ENCODE measurements at regions not wholly inside any gene's neighbourhood (a gene's known extent, or its start where the extent isn't known, plus 50 kb on each side); places are given as distances from the start of the nearest gene placed in this dataset.

DNA sequence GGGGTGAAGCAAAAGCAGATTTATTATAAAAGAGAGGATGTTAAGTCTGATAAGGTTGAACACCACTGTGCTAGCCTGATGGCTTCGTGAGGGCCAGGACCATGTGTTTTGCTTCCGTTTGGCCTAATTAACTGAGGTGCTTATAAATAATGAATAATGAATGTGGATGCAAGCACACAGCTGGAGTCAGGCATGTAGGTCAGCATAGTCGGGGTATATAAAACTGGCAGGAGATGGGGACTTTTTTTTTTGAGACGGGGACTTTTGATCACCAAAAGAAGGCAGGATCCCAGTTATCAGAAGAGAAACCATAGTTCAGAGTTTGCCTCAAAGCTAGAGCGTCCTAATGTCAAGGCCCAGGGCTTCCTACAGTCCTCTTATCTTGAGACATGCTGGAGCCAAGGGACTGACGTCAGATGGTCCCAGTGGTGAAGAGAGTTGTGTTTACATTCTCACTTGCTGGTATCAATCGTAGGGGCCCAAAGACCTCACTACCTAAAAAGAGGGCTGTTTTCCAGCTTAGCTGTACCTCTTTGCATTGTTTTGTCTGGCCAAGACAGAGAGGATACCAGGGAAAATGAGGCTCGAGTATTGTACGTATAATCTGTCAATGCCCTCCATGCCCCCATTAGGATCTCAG lies 50.4 kb downstream of the RTL9 start:
- no peak for DNase-seq

DNA sequence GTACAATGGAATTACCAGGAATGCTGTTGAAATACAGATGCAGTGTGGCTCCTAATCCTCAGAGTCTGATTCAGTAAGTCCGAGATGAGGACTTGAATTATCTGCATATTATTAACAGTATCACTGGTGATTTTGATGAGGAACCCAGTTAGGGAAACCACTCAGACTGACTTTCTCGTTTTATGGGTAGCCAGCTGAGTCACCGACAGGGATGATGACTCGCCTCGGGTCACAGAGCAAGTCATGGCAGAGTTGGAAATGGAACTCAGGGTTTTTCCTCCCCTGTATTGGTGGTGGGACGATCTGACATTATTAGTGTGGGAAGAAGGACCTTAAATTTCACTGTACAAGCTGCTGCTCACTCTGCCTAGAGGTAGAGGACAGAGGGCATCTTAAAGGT lies 51.3 kb downstream of the RTL9 start:
- no peak for DNase-seq

DNA sequence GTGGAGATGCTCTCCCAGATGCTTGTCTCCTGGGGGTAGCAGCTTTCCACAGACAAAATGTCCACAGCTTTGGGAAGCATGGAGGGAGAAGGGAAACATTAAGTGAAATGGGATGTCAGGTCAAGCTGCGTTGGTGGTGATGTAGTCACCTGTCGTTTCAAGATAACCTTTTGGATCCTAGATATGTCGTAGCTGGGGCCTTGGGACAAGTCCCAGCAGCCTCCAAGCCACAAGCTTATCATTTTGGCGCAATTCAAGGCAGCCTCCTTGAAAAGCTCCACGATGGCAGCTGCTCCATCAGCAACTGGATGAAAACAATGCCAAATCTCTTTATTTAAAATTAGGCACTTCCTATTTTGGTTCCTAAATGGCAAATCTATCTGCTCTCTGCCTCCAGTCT lies 52.0 kb downstream of the RTL9 start:
- DNase-seq = no peak

DNA sequence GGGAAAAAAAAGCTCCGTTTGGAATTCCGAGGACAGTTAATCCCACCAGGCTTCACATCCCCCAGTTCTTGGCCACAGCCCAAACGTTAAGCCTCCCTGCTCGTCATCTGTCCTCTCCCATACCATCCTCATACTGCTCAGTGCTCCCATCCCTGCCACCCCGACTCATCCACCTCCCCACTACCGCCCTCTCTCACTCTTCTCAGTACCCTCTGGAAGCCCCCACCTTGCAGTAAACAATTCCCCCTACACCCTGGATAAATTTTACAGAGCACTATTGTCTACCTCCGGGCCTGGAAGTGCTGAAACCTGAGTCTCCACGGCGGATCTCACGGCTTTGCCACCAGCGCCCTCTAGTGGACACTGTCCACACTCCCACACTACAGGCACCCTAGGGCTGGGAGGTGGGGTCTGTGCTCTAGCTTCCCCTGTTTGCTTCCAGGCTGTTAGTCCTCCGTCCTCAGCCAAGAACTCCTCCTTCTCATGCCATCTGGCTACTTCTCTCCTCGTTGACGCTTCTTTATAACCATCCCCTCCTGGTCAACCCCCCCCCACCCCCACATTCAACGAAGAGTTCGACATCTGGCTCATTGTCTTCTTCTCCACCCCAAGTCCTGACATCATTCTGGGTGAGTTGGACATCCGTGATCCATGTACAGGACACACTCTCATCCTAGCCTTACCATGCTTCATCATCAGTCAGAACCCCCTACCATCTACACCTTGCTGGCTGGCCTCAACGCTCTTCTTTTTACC lies 54.5 kb downstream of the RTL9 start:
- DNase-seq = peak; percentile 83

DNA sequence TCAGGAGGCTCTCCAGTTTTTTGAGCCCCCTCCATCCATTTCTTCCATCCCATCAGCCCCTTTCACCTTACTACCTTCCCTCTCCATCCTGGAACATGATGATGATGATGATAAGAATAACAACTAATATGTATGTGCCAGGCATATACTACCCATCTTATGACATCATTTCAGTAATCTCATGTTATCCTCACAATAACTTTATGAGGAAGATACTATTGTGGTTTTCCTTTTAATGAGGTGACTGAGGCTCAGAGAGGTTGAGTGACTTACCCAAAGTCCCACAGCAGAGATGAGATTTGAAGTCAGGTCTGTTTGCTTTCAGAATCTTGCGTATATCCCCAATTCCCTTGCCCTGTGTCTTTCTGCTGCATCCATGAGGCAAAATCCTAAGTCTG lies 55.1 kb downstream of the RTL9 start:
- DNase-seq = no peak

DNA sequence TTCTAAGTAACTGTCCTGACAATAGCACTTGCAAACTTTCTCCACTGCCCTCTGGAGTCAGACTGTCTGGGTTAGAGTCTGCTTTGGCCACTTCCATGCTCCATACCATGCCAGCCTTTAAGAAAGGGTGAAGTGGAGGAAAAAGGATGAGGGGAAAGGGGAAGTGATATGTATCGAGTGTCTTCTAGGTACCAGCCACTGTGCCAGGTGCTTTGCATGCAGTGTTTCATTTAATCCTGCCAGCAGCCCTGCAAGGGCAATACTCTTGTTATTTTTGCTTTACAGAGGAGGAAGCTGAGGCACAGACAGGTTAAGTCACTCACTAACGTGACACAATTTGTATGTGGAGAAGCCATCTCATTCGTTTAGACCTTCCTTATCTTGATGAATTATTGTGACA lies 55.6 kb downstream of the RTL9 start:
- DNase-seq = no peak

DNA sequence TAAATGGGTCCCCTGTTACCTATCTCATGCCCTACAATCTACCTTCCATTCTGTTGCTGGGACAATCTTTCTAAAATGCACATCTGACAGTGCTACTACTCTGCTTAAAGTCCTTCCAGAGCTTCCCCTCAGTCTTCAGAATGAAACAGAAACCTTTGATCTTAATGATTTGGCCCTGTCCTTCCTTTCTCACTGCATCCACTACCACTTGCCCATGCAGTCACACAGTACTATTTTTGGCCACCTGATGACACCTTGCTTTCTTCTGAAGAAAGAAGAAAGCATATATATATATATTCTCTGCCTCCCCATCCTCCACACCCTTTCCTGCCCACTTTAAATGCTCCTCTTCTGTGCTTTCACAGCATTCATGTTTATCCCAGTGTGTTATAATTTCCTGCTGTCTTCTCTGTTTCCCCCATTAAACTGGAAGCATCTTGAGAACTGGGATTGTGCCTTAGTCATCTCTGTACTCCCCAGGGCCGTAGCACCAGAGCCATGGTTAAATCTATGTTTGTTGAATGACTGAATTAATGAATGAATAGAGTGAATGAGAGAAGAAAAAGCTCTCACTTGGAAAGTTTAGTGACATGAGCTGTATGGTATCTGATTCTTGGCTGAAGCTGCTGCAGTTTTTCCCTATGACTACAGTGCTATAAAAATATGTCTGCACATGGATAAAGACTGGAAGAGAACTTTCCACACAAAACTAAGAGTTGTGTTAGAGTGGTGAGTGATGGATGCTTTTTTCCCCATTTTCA lies 56.2 kb downstream of the RTL9 start:
- DNase-seq = no peak

DNA sequence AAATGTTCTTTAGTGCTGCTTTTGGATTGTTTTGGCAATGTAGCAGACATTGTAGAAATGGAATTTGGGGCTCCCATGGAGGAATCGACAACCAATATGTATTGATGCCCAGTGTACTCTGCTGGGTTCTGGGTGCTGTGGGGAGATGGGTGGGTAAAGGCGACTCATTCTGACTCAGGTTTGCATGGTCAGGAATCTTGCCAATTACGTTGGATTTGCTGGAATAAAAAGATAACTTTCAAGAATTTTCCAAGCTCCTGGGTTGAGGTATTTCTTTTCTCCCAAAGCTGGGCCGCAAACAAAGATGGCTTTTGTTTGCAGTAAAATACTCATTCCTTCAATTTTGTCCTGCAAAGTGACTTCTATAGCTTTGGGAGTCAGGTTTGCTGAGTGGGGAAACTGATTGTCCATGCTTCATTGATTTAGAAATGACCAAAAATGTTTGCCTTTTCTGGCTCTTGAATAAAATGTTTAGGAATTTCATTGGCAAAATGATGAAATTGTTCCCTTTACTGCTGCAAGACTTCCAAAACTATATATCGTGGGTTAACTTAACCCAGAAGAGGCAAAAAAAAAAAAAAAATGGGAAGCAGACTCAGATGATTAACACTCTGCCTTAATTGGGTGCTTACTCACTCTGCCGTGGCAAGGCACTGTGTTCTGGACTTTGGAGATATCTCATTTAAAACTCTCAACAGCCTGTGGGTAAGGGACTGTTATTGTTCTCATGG lies 57.0 kb downstream of the RTL9 start:
- no peak for DNase-seq

DNA sequence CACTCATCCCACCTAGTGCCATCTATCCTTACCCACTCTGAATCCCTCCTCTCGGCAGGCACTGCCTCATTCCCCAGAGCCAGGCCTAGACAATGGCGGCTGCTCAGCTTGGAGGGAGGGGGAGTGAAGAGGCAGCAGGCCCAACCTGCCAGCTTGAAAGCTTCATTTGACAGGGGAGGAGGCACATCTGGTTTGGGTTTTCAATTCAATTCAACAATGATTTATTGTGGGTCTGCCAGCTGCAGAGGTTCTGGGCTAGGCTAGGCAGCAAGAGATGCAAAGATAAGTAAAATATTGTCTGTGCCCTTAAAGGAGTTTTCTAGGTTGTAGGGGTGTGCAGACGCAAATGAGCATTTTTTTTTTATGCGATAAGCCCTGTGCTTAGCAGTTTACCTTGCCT lies 58.5 kb downstream of the RTL9 start:
- DNase-seq = no peak

DNA sequence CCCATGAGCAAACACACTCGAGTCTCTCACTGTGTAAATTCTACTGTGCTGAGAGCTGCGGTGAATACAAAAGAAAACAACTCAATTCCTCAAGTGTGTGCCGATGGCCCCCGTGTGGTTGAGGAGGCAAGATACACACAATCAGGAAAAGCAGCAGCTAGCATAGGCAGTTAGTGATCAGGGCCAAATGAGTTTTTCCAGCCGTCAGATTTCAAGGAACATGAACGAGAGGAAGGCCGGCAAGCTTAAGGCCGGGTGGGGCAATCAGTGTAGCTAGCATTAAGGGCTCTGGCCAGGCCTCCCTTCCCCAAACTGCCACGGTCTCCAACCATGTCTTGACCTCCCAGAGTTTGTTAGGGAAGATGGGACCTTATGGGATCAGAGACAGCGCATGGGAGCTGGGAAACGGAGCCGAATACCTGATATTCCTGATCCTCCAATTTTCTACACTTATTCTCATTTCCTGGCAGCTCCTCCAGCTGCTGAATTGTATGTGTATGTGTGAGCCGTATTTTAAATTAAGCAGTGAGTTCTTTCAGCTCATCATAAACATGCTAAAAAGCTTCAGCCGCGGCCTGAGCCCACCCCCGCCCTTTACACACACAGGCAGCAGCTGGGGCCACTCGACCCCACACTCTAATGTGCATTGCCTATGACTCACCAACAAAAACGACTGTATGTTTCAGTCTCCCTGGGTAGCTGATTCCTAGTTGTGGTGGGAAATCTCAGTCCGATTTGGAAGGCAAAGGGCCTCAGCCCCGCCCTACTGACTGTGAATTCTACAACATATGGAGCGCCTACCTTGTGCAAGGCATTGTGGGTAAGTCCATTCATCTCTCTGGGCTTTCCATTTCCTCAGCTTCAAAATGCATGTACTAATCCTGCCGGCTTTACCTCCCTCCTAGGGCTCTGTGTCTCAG lies 59.9 kb downstream of the RTL9 start:
- no peak for DNase-seq

DNA sequence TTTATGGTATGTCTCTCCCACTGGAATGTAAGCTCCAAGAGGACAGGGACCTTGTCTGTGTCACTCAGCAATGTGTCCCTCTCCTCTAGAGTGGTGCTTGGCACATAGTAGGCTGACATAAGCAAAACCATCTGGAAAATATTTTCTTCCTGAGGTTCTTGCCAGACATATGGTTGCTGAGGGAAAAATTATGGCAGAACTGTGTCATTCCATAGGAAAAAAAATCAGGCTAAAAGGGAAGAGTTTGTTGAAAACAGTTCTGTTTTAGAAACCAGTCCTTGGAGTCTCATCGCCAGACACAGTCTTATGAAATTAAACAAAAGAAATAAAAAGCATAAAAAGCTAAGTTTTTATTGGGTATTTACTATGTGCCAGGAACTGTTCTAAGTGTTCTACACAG lies 60.9 kb downstream of the RTL9 start:
- no peak for DNase-seq

DNA sequence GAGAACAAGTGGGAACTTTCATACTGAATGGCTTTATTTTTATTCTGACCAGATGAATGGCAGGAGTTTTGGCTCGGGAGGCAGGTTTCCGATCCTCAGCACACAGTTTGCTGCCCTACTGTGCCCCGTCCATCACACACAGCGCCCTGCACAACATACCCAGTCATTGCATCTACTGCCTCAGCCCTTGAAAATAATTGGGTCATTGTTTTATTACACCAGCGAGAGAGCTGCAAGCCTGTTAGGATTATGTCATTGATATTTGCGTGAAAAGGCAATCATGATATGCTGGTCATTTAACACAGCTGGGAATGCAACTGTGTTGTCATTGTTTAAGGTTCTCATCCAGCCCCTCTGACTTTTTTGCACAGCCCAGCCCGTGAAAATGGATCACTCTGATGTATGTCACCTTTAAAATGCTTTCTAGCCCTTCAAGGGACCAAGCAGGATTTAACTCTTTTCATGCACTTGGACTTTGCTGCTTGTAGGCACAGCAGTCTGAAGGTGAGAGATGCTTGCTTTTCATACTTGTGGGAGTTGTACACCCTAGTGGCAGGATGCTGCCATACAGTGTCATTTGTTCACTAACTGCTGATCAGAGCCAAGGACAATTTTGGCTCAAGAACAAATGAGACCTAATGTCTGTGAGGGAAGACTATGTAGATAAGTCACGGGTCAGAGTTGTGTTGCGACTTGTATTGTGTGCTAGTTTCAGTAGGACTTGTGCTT lies 62.3 kb downstream of the RTL9 start:
- DNase-seq = no peak

DNA sequence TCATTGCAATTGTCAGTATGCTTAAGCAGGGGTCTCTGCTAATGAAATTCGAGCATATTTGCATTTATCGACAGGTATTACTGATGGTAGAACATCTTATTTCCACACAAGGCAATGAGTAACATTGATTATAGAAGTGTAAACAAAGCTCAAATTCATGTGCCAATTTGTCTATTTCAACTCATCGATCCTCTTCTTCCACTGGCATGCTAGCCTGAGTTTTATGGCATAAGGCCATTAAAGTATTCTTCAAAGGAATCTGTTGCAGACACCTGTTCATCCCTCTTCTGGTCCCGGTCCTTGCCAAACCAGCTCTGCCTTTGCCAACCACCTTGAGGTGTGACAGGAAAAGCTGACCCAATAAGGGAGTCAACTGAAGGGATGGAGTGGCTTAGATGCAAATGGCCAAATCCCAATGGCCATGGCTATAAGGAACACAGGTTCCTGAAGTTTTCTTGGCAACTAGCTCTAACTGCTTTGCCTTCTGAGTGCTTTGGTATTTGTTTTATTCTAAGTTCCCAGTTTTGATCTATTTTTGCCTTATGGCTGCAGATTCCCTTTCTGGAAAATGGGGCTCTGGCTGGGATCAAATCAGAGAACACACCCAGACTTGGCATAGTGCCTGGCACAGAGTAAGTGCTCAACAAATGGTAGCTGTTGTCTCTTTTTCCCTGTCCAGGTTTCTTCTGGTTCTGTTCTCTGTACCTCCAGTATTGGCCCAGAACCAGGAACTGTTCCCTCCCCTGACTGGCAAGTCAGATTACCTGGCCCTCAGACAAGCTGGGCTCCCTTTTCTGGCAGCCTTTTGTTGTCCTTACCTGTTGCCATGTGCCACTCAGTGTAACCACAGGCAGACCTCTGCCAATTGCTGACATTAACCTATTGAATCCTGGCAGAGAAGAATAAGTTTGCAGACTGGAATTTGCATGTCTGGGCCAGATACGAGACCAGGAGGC lies 63.1 kb downstream of the RTL9 start:
- no peak for DNase-seq

DNA sequence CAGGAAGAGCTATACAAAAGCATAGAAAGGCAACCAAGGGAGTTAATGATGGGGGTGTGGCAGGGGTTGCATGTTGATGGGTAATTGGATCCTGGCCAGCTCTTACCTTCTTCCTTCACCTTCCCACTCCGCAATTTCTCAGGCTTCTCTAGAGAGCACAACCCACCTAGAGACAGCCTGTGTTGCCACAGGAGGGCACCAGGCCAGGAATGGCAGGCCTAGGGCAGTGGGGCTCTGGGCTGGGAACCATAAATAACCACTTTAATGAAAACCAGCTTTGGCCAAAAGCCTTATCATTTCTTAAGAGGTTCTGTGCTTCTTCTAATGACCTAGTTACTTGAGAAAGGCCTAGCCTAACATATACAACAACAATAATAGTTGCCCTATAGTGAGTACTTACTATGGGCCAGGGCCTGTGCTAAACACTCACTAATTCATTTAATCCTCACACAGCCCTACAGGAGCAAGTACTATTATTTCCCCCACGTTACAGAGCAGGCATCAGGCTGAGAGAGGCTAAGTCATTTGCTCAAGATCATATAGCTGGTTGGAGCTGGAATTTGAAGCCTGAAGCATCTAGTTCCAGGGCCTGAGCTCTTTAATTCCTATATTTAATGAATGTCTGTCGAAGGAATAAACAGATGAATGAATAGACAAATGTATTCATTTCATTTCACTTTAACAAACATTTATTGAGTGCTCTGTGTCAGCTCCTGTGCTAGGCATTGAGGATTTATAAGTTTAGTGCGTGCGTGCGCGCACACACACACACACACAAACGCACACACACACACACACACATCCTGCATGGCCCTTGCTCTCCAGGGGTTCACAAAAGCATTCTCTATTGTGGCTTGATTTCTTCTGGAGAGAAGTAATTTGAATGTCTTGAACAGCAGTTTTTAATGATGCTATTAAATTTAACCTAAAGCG lies 66.8 kb downstream of the RTL9 start:
- DNase-seq = no peak

DNA sequence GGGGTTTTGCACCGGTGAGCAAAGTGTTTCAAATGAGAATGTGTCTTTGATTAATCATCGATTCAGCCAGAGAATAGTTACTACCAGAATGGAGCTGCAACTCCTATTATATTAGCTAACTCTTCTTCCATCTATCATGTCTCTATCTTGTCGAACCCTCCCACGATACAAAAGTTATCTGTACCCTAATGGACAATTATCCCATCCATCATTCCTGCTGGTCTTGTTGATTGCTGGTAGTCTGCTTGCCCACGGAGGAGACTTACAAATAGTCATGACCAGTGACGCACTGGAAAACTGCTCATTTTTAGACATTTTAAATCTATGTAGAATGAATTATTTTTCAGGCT lies 67.5 kb downstream of the RTL9 start:
- no peak for DNase-seq

DNA sequence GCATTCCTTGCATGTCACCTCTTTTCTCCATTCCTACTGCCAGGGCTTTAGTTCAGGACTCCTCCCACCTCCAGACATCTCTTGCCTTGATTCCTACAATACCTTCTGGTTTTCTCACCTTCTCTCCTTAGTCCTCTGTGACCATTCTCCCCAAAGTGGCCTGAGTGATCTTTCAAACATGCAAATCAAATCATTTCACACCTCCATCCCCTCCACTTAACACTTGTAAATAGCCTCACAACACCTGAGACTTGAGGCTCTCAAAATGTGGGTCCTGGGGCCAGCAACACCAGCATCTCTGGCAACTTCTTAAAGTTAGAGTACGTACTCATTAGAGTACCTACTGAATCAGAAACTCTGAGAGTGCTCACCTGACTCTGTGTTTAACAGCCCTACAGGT lies 68.4 kb downstream of the RTL9 start:
- DNase-seq = no peak

DNA sequence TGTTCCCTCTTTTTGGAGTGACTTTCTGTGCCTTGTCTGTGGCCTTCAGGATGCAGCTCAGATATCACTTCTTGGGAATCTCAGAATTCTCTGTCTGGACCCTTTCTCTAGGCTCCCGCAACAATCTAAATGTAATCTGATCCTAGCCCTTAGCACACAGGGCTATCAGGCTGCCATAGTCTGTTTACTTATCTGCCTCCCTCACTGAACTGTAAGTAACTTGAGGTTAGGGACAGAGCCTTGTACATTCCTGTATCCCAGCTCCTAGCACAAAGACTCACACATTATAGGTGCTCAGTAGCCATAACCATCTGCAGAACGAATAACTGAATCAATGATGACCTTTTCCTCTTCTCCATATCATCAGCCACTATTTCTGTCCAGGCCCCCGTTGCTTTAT lies 69.5 kb downstream of the RTL9 start:
- no peak for DNase-seq

DNA sequence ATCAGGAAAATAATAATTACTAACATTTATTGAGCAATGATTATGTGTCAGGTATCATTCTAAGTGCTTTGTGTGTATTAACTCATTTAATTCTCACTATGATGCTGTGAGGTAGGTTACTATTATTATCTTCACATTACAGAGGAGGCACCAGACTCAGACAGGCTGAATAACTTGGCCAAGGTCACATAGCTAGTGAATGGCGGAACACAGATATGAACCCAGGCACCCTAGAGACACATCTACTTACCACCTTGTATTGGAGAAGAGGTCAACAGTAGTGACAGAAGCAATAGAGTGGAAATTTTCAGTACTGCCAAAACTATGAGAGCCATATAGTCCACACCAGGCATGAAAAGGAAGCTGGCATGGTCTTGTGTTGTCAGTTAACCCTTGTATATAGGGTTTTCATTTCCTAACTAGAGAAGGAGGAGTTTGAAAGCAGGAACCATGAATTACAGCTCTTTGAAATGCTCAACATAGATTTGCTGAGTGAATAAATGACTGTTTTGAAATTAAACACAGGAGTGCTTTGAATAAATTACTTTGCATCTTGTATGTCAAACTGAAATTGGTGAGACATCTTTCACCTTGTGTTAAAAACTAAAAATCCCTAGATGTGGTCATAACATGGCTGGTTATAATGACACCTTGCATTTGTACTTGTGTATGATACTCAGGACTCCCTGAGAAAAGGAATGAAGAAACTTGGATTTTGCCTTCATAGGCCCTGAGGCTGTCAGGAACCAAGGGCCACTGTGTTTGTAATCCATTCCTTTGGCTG lies 71.8 kb downstream of the RTL9 start:
- DNase-seq = no peak

Measured in activated CD8-positive, alpha-beta memory T cell treated with anti-CD3 and anti-CD28 coated beads for 24 hours (primary cell).